DMS53 (cell line): ENCODE measurements at regions not wholly inside any gene's neighbourhood (a gene's known extent, or its start where the extent isn't known, plus 50 kb on each side); places are given as distances from the start of the nearest gene placed in this dataset.
A peak's percentile ranks its signal among the peaks of the same experiment; 100 is the strongest.

Experiments used
- DNase-seq: peaks from one replicate; lab custom pipeline; 2025; lab: John Stamatoyannopoulos, UW

DNA sequence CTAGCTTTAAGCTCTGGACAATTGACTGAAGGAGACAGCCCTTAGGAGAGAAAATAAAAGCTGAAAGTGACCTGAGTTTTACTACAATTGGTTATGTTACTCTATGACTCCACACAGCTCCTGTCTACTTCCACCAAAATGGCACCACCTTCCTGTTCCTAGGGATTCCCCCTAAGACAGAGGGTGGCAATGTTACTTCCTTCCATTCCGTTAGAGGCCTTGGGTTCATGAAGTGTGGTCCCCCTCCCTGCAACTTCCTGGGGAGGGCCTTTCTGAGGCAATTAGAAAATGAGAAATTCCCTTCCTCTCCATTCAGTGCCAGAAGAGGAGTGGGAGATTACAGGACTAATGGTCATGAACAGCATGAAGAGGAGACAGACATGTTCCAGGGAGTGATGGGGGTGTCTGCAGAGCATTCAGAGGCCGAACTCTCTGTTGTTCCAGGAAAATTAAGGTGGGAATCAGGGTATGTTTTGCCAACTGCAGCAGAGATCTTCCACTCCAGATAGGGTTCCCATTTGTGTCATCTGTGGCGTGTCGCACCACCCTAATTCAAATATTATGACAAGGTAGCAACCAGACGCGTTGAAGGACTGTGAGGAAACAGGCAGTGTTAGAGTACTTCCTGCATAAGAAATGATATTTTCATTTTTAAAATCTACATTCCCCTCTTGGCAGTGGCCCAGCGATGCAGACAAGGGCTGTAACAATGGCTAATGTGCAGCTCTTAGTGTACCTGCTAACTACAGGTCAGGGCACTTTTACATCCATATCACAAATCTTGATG, 53.1 kb upstream of the TRIM67 start:
- DNase-seq = no peak

DNA sequence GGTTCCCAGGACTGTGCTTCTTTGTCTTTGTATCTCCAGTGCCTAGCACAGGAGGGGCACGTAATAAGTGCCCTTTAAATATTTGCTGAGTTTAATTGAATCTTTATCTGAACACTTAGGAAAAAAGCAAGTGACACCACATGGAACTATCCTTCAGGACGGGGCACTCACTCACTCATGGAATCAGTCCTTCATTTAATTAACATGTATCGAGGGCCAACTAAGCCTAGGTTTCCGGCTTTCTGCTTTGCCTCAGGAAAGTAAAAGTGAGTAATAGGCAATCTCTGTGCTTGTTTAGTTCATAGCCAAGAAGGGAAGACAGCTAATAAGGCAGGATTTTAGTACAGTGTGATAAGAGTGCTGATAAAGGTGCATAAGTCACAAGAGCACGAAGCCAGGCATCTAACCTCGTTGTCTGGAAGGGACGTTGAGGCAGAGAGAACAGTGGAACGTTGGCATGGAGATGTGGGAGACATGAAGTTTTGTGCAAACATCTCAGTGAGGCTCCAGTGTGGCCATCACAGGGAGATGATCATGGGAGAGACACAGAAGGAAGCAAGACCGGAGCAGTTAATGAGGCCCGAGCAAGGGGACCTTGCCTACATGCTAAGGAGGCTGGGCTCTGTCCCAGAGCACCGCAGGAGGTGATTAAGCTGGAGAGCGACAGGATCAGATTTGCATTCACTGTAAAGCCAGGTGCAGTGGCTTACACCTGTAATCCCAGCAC, 54.1 kb upstream of the TRIM67 start:
- DNase-seq = no peak

DNA sequence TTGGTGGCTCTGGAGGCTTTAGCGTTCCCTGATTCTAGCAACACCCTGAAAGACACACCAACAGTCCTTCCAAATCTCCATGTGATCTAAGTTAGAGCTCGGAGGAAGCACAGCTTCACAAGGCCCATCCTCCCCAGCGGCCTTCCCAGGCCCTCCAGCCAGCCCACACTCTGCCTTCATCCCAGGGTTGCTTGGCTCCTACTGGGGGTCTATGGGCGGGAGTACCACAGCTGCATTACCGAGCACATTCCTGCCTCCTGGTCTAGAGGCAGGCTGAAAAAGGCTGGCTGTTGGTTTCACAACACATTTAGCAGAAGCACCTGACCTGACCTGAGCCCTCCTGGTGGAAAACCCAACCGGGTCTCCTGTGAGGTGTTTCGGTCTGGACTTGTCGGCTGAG, 54.7 kb upstream of the TRIM67 start:
- DNase-seq = no peak

DNA sequence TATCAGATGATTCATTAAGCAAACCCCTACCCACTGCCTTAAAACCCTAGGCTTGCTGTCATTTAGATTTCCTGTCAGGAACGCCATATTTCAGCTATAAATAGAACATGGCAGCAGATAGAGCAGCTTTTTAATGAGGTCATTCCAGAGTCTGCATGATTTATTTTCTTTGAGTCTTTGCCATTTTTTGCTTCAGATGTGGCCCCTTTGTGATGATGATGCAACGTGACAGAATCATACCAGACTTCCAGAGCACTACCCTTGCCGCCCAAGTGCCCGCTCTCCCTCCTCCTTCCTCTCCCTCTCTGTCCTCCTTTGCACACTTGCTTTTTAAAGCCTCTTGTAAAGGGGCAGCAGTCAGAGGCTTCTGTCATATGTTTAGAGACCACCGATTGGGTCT, 55.5 kb upstream of the TRIM67 start:
- no peak for DNase-seq

DNA sequence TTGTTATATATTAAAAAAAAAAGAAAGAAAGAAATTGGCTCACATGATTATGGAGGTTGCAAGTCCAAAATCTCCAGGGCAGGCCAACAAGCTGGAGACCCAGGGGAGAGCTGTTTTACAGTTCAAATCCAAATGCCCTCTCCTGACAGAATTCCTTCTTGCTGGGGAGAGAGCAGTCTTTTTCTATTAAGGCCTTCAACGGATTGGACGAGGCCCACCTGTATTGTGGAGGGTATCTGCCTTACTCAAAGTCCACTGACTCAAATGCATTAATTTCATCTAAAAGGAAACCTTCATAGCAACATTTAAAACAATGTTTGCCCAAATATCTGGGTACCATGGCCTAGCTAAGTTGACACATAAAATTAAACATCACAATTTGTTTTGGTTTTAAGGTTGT, 56.9 kb upstream of the TRIM67 start:
- no peak for DNase-seq

DNA sequence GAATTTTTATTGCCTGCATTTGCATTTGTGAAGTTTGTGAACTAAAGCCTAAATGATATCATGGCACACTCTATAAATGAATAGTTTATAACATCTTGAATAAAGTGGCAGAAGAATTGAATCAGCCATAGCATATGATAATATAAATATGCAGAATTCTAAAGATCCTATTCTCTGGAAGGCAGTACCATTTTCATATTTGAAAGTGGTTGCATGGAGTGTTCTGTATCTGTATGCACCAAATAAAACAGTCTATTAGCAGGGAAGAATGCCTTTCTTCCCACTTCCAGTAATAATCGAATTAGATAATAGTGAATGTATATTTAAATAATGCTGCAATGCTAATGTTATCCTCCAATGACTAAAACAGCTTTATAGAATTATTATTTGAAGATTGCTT, 57.9 kb upstream of the TRIM67 start:
- DNase-seq = no peak

DNA sequence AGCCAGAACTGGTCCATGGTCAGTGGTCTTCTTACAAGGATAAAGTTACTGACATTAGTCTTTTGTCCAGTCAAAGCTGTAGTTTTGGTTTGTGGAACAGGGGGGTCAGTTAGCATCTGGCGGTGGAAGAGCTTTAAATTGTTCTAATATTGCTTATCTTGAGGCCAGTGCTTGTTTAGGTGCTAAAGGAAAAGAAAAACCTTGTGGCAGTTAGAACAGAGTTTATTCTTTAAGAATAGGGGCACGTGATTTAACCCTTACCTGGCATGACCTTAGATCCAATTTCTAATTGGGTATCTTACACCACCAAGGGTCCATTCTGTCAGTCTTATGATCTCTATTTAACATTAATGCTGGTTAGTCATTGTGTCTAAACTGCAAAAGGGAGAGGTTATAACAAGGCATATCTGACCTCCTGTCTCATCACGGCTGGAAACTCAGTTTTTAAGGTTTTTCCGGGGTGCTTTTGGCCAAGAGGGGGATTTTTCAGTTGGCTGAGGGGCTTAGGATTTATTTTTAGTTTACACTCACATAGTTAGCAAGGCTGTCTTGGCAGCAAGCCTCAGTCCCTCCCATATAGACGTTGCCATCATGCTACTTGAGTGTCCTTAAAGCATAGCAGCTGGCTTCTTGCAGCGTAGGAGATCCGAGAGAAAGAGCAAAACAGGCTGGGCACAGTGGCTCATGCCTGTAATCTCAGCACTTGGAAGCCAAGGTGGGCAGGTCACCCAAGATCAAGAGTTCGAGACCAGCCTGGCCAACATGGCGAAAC, 60.1 kb upstream of the FAM89A start:
- no peak for DNase-seq

DNA sequence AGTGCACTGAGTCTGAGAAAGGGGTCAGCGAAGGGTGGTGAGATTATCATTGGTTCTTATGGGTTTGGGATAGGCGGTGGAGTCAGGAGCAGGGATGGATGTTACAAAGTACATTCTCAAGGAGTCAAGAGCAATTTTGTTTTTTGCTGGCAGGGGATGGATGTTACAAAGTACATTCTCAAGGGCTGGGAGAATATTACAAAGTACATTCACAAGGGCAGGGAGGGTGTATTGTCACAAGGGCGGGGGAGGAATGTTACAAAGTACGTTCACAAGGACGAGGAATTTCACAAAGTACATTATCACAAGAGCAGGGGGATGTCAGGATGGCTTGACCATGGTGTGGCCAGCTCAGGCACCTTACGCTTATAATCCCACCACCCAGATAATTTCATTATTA, 59.3 kb upstream of the FAM89A start:
- no peak for DNase-seq

DNA sequence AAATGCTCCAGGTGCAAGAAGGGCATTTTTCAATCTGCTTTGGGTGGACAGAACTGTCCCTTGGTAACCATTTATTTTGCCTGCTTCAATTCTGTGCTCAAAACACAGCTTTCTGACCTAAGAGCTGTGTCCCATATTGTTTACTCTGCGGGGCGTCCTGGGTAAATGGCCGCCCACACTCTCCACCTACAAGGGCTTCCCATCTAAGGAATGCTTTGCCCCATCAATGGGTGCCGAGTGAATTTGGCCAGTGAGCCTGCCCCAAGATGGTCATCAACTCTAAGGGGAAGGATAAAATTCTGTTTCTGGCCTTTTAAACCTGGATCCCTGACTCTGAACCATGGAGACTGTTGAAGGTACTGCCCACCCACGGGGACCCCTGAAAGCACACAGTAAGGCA, 55.5 kb upstream of the FAM89A start:
- DNase-seq = no peak

DNA sequence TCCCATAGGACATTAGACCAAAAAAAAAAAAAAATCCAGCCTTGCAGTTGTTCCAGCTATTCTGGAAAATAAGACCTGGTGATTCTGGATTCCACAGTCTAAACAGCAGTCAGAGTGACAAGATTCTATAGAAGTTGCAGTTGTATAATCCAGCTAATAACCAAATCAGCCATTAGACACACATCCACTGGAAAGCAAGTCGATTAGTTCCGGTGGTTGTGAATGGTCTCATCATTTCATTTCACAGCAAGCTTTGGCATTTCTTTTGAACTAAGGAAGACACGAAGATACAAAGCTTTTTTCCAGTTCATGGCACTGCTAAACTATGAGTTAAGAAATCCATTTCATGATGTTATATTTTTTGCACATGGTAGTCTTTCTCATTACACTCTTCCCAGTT, 54.4 kb upstream of the FAM89A start:
- no peak for DNase-seq

DNA sequence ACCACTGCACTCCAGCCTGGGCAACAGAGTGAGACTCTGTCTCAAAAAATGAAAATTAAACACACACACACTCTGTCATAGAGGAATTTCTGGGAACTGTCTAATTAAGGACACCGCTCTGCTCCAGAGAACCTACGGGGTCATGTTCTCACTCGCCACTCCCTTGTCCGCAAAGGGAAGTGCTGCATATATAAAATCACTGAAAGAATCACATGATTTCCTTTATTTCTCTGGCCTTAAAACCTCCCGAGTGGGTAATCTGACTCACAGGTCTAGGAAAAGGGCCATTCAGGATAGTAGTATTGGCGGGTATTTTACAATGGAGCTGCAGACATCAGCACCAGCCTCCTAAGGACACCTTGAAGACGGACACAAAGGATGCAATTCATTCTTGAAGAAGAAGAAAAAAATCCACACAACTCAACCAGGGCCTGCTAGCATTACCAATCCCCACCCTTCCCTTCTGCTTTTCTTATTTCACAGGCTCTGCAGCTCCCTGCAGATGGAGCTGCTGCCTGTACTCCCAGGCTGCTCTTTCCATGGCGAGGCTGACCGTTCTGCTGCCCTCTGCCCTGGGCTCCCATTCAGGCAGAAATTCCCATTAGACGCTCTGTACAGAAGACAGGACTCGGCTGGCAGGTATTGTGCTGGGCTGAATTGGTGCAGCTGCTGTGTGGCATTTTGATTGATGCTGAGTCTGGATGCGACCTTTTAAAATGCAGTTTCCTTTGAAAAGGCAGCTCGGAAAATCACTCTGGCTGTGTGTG, 53.3 kb upstream of the FAM89A start:
- DNase-seq = no peak

DNA sequence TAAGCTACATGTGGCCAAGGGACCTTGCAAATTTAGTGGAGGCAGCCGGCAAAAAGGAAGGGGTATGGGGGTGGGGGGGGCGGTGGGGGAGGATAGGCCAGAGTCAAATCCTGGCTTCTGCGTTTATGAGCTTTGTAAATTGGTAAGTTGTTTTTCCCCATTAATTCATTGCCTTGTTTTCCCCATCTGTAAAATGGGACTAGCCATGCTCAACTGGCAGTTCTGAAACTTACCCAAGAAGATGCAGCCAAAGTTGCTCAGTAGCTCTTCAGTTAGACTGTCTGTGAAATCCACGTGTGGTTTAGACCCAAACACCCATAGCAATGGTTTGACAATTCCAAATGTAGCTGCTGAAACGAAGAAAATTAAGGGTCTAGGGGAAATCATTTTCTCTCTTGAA, 52.3 kb upstream of the FAM89A start:
- no peak for DNase-seq

DNA sequence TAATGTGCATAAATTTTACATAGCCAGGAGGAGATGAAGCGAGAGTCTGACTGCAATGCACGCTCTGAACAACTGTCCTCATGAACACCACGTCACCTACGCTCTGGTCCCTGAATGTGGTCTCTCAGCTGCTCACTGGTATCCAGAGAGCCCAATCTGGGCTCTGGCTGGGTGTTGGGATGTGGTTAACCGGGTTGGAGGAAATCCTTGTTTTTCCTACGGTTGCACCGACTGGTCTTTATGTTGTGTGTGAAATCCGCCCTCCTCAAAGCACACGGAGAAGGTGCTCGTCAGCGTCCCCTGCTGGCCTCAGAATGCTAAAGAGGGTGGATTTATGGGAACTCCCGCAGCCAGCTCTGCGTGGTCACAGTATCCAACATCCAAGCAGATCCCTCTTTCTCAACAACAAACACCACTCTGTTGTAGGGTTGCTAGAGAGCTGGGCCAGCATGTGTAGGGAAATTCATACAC, 51.8 kb upstream of the FAM89A start:
- DNase-seq = peak; percentile 36

DNA sequence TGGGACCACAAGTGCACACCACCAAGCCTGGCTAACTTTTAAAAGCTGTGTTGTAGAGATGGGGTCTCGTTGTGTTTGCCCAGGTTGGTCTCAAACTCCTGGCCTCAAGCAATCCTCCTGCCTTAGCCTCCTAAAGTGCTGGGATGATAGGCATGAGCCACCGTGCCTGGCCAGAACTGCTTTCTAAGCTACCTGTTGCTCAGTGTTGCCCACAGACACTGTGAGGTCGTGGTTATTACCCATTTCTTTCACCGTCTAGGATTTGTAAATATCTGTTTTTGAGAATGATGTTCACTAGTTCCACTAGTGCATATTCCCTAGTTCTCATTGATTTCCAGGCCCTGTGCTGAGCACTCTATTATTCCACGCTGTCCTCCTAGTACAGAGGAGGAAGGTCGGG, 51.4 kb upstream of the FAM89A start:
- no peak for DNase-seq
